ENCODE measurements at regions not wholly inside any gene's neighbourhood (a gene's known extent, or its start where the extent isn't known, plus 50 kb on each side); places are given as distances from the start of the nearest gene placed in this dataset.

DNA sequence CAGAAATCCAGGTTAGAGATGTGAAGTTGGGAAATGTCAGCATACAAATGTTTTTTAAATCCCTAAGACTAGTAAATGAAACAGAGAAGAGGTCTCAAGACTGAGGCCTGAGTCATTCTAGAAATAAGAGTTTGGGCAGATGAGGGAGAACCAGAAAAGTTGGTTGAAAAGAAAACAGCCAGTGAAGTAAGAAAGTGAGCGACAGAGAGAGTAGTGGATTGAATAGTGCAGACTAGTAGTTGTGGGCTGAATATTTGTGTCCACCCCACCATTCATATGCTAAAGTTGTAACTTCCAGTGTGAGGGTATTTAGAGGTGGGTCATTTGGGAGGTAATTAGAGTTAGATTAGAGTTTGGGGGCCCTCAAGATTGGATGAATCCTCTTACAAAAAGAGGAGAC is 889.2 kb downstream of the TTLL7 start:
- TF ChIP-seq, protein P1, sequence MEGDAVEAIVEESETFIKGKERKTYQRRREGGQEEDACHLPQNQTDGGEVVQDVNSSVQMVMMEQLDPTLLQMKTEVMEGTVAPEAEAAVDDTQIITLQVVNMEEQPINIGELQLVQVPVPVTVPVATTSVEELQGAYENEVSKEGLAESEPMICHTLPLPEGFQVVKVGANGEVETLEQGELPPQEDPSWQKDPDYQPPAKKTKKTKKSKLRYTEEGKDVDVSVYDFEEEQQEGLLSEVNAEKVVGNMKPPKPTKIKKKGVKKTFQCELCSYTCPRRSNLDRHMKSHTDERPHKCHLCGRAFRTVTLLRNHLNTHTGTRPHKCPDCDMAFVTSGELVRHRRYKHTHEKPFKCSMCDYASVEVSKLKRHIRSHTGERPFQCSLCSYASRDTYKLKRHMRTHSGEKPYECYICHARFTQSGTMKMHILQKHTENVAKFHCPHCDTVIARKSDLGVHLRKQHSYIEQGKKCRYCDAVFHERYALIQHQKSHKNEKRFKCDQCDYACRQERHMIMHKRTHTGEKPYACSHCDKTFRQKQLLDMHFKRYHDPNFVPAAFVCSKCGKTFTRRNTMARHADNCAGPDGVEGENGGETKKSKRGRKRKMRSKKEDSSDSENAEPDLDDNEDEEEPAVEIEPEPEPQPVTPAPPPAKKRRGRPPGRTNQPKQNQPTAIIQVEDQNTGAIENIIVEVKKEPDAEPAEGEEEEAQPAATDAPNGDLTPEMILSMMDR (conservative IDR thresholded peaks at IDR 0.05; ENCODE audit: low read depth, low read length) = no peak
- no peak for DNase-seq (ENCODE audit: low read depth)
- no peak overlapping the region for H3K4me3 ChIP-seq (ENCODE audit: low read depth, low read length)

- H3K4me3 ChIP-seq (ENCODE audit: low read depth, low read length) = no peak overlapping the region
- DNase-seq (ENCODE audit: low read depth) = no peak
- TF ChIP-seq, protein P1 (conservative IDR thresholded peaks at IDR 0.05; ENCODE audit: low read depth, low read length) = no peak
Measured at GRCh38 chr1:83104558-83104957, 894.4 kb downstream of the TTLL7 start.

- DNase-seq (ENCODE audit: low read depth) = peak; percentile 9
- no peak overlapping the region for H3K4me3 ChIP-seq (ENCODE audit: low read depth, low read length)
- TF ChIP-seq, protein P1 (conservative IDR thresholded peaks at IDR 0.05; ENCODE audit: low read depth, low read length) = no peak
Measured at GRCh38 chr1:83103341-83103740, 895.6 kb downstream of the TTLL7 start.

GRCh38 chr1:83102630-83103071 is 896.3 kb downstream of the TTLL7 start:
- H3K4me3 ChIP-seq (ENCODE audit: low read depth, low read length) = no peak overlapping the region
- peak; percentile 15 for DNase-seq (ENCODE audit: low read depth)

DNA sequence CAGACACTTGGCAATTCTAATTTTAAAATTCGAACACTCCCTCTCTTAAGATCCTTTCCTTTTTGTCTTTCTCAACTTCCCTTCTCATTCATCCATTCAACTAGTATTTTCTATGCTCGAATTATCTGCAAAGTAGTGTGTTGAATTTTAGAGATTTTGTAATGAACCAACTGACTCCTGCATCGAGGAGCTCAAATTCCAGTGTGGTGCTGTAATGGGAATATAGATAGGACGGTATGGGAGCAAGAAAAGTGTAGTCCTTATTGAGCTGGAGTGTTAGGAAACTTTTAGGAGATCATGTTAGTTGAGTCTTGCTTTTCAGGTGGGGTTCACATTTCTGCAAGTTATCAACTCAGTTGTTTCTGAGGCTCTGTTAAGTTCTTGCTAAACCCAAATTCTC is 897.5 kb downstream of the TTLL7 start:
- peak; percentile 16 for DNase-seq (ENCODE audit: low read depth)

More at GRCh38 chr1:83102630-83103071, 896.3 kb downstream of the TTLL7 start:
- TF ChIP-seq, protein P1 (conservative IDR thresholded peaks at IDR 0.05; ENCODE audit: low read depth, low read length) = no peak

DNA sequence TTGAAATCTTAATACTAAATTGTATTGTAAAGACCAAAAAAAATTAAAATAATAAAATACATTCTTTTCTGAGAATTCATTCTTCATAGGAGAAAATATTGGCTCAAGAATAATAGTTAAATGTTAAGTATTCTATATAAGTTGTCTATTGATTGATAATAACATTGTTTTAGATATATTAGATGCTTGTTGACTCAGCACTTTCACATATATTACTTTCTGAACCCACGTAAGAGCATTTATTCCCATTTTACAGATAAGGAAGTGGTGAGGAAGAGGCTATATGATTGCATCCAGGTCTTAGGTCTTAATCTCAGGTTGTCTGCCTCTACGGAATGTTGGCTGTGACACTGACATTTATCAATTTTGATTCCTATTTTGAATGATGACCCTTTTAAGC is 898.8 kb downstream of the TTLL7 start:
- TF ChIP-seq, protein P1 (conservative IDR thresholded peaks at IDR 0.05; ENCODE audit: low read depth, low read length) = no peak
- no peak overlapping the region for H3K4me3 ChIP-seq (ENCODE audit: low read depth, low read length)
- DNase-seq (ENCODE audit: low read depth) = no peak

More for the DNA sequence above, 897.5 kb downstream of the TTLL7 start:
- H3K4me3 ChIP-seq (ENCODE audit: low read depth, low read length) = no peak overlapping the region
- TF ChIP-seq, protein P1 (conservative IDR thresholded peaks at IDR 0.05; ENCODE audit: low read depth, low read length) = no peak

DNA sequence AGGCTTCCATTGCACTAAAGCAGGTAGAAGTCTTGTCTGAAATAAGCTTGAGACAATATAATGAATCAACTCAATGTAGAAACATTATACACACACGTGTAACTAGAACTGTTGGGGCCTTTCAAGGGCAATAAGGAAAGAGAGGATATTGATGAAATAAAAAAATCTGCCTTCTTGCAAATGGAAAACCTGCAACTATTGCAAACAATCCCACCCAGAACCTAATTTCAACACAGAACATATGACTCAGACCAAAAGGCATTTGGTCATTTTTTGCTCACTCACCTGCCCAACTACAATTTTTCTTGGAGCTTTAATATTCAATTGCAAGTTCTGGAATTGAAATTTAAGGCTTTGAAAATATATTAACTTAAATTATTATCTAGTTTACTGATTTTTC is 900.1 kb downstream of the TTLL7 start:
- no peak overlapping the region for H3K4me3 ChIP-seq (ENCODE audit: low read depth, low read length)
- DNase-seq (ENCODE audit: low read depth) = peak; percentile 11
- TF ChIP-seq, protein P1 (conservative IDR thresholded peaks at IDR 0.05; ENCODE audit: low read depth, low read length) = no peak
